Ishikawa (cell line): ENCODE measurements at regions not wholly inside any gene's neighbourhood (a gene's known extent, or its start where the extent isn't known, plus 50 kb on each side); places are given as distances from the start of the nearest gene placed in this dataset.

ENCODE experiments used
- CEBPB ChIP-seq: IDR thresholded peaks from 2 replicates; pipeline ENCODE4 v1.6.1; 2012
- EGR1 ChIP-seq: IDR thresholded peaks from 2 replicates; pipeline ENCODE4 v1.6.1; 2012
- EP300 ChIP-seq: IDR thresholded peaks from 2 replicates; pipeline ENCODE4 v1.6.1; 2012; ENCODE audit warnings: borderline replicate concordance
- RAD21 ChIP-seq: IDR thresholded peaks from 2 replicates; pipeline ENCODE4 v1.6.1; 2012; ENCODE audit warnings: low read depth
- TAF1 ChIP-seq: IDR thresholded peaks from 2 replicates; pipeline ENCODE4 v1.6.1; 2012; ENCODE audit warnings: low read depth, mild to moderate bottlenecking
- YY1 ChIP-seq: IDR thresholded peaks from 2 replicates; pipeline ENCODE4 v1.6.1; 2012; ENCODE audit warnings: low read depth
- ZBTB7A ChIP-seq: IDR thresholded peaks from 2 replicates; pipeline ENCODE4 v1.6.1; 2012; ENCODE audit warnings: low read depth
- TF ChIP-seq, protein P1 (sequence below): IDR thresholded peaks from 2 replicates; pipeline ENCODE4 v1.6.1; 2012; ENCODE audit warnings: low read depth, mild to moderate bottlenecking
- TF ChIP-seq, protein P2 (sequence below): IDR thresholded peaks from 2 replicates; pipeline ENCODE4 v1.6.1; 2012

DNA sequence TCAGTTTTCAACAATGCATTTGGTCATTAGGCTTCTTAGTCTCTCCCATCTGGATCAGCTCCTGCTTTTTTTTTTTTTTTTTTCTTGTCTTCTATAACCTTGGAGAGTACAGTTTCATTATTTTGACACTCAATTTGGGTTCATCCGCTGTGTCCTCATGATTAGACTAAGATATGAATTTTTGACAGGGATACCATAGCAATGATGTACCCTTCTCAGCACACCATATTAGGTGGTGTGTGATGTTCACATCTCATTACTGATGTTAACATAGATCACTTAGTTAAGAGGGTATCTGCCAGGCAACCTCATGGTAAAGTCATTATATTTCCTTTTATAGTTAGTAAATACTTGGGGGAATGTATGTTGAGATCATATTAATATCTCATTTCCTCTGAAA, 445.5 kb upstream of the IGFBP3 start:
- no peak for TF ChIP-seq EGR1
- TF ChIP-seq, protein P1, sequence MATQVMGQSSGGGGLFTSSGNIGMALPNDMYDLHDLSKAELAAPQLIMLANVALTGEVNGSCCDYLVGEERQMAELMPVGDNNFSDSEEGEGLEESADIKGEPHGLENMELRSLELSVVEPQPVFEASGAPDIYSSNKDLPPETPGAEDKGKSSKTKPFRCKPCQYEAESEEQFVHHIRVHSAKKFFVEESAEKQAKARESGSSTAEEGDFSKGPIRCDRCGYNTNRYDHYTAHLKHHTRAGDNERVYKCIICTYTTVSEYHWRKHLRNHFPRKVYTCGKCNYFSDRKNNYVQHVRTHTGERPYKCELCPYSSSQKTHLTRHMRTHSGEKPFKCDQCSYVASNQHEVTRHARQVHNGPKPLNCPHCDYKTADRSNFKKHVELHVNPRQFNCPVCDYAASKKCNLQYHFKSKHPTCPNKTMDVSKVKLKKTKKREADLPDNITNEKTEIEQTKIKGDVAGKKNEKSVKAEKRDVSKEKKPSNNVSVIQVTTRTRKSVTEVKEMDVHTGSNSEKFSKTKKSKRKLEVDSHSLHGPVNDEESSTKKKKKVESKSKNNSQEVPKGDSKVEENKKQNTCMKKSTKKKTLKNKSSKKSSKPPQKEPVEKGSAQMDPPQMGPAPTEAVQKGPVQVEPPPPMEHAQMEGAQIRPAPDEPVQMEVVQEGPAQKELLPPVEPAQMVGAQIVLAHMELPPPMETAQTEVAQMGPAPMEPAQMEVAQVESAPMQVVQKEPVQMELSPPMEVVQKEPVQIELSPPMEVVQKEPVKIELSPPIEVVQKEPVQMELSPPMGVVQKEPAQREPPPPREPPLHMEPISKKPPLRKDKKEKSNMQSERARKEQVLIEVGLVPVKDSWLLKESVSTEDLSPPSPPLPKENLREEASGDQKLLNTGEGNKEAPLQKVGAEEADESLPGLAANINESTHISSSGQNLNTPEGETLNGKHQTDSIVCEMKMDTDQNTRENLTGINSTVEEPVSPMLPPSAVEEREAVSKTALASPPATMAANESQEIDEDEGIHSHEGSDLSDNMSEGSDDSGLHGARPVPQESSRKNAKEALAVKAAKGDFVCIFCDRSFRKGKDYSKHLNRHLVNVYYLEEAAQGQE: no peak
- no peak for TF ChIP-seq TAF1
- TF ChIP-seq EP300: no peak
- TF ChIP-seq ZBTB7A: no peak
- TF ChIP-seq, protein P2, sequence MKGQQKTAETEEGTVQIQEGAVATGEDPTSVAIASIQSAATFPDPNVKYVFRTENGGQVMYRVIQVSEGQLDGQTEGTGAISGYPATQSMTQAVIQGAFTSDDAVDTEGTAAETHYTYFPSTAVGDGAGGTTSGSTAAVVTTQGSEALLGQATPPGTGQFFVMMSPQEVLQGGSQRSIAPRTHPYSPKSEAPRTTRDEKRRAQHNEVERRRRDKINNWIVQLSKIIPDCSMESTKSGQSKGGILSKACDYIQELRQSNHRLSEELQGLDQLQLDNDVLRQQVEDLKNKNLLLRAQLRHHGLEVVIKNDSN: no peak
- TF ChIP-seq RAD21: no peak
- no peak for TF ChIP-seq YY1
- TF ChIP-seq CEBPB: no peak
